SIG-M5 treated with dmso at 0.1 percent for 504 hours (cell line): ENCODE measurements at regions not wholly inside any gene's neighbourhood (a gene's known extent, or its start where the extent isn't known, plus 50 kb on each side); places are given as distances from the start of the nearest gene placed in this dataset.

Source experiments
- DNase-seq: peaks from one replicate; lab custom pipeline; 2025; ENCODE audit not compliant: unreplicated experiment; lab: John Stamatoyannopoulos, UW

- no peak for DNase-seq
Observed at GRCh38 chr11:92812841-92813240, 156.6 kb upstream of the MTNR1B start.

DNA sequence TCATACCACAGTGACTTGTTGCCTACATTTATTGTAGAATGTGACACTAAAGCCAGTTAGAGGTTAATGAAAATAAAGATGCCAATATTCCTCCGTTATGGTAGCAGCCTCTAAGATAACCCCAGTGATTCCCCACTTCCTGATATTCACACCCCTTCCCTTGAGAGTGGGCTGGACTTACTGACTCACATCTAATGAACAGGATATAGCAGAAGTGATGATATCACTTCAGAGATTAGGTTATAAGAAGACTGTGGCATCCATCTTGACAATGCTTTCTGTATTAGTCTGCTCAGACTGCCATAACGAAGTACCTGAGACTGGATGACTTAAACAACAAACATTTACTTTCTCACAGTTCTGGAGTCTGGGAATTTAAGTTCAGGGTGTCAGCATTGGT, 149.6 kb upstream of the MTNR1B start:
- DNase-seq = no peak

DNA sequence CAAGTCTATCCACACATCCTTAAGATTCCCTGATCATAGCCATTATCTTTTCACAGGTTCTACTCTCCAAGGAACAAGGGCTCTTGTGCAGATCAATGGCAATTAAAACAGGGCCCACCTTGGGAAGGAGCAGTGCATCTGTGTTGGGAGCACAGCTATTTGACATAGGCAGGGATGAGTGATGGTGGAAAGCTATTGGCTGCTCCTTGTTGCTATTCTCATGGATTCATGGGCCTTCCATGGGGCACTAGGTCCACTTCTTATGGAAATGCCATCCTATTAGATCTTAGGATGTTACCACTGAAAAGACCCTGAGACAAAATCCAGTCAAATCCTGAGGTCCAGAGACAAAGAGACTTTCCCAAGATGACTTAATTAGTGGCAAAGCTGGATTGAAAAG, 148.6 kb upstream of the MTNR1B start:
- DNase-seq = no peak

DNA sequence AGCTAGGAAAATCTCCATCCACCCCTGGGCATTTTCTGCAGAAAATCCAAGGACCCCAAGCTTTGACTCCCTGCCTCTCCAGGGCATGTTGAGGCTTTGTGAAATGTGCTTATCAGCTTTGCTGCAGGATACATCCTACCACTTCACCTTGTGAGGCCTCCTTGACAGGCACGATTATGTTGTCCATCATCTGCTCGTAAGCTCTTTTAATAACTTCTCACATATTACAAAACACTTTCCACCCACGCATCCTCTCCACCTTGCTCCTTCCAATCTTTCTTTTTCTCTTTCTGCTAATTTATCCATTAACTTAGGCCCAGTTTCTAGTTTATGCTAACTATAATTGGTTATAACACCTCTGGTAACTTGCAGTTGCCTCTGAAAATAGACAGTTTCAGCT, 147.0 kb upstream of the MTNR1B start:
- DNase-seq = no peak

GRCh38 chr11:92826136-92826535, 143.3 kb upstream of the MTNR1B start:
- DNase-seq = no peak

GRCh38 chr11:92826603-92827002, 142.8 kb upstream of the MTNR1B start:
- DNase-seq = no peak

DNA sequence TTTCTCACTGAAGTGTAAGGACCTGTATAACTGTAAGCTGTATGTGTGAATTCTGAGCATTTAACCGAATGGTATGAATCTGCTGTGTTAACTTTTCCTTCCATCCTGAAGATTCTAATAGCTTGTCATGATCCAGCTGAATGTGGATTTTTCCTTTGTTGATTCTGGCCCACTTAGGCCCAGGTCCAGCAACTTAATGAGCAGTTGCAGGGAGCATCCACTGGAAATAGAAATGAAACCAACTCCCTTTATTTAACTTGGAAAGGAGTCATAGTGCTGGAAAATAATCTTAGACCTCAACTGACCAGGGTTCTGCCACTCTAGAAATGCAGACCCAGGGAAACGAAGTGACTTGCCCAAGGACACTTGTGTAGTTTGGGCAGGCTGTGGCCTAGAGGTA, 142.3 kb upstream of the MTNR1B start:
- no peak for DNase-seq

DNA sequence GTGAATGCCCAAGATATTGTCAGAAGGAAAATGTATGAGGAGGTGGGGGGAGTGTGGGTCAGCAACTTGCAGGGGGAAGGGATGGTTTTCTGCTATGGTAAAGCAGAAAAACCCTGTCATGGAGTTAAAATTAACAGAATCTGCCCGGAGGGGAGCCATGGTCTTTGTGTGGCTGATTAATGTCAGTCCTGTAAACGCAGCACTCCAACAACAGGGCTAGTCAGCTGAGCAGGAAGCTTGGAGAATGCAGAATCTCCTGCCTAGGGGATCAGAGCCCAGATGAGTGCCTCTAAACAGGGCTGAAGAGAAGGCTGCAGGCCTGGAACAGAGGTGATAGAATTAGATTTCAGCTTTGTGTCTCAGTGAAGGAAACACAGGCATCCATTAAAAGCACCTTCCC, 140.9 kb upstream of the MTNR1B start:
- DNase-seq = no peak

GRCh38 chr11:92829121-92829520, 140.3 kb upstream of the MTNR1B start:
- no peak for DNase-seq

- DNase-seq = no peak
Observed at GRCh38 chr11:92829671-92830070, 139.8 kb upstream of the MTNR1B start.

GRCh38 chr11:92830377-92831155, 138.9 kb upstream of the MTNR1B start:
- DNase-seq = no peak

DNA sequence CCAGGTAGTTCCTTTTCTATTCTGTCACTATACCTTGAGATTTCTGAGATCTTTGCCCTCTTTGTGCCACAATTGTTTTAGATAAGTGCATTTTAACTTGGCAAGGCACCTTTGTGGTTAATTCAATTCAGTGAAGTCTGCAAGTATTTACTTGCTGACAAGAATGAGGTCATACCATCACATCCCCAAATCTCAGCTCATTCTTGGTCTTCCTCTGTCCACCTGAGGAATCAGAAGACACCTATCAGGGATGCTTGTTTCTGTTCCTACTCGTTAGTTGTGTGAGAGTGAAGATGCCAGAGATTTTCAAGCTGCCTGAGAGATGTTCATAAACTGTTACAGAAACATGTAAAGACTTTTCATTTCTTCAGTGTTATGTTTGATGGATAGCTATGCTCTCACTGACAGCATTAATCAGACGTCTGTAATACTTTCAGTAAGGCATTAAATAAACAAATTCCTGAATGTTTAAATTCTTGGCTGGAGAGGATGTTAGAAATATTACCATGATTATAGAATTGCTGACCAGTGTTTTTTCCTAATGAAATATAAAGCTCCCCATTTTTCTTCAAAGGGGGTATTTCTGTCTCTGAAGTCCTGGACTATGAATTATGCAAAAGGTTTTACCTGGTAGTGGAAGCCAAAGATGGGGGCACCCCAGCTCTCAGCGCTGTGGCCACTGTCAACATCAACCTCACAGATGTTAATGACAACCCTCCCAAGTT, 135.0 kb upstream of the MTNR1B start:
- no peak for DNase-seq

DNA sequence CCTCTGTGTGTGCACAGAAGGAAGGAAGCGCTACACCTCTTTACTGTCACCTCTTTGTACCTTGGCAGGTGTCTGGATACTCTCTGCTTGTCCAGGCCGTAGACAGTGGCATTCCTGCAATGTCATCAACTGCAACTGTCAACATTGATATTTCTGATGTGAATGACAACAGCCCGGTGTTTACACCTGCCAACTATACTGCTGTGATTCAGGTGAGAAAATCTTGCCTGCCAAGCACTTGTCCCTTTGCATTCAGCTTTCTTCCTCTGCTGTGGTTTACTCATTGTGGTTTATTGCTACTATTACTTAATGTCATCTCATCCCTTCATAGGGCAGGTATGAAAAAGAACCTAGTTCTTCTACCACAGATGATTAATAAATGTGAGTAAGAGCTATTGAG, 131.9 kb upstream of the MTNR1B start:
- DNase-seq = no peak

DNA sequence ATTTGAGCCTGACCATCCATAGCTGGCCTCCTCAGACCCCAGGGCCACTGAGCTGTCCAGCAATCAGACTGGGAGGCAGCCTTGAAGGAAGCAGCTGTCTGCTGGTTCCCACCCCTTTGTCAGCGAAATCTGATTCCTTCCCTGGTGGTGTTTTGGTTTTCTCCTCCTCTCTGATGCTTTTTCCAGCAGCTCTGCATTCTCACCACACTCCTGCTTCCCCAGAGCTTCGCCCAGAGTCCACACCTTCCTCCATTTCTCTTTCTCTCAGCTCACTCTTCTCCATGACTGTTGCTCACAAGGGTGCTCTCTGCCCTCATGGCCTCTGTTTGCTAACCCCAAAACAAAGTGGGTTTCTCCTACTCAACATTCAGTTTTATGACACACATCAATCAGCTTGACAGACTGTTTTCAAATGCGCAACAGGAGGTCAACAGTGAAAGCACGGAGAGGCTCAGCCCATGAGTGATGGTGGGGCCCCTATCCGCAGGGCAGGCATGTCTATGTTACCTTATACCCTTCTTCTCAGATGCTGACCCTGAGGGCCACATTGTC, 130.6 kb upstream of the MTNR1B start:
- no peak for DNase-seq

DNA sequence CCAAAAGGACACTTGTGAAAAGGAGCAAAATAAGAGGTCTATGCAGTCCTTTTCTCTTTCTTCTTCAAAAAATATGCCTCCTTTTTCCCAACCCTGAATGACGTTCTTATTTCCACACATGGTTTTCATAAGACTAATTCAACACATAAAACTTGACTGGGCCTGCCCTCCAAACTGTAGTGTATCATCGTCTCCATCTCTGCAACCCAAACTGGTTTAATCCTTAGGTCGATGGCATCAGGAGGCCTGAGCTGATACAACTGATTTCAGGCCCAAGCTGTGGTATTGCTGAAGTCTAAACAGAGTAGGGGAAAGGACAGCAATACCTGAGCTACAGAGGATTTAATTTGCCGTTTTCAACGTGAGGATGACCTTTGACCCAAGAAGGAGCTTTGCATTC, 130.0 kb upstream of the MTNR1B start:
- DNase-seq = no peak

GRCh38 chr11:92841719-92842118, 127.7 kb upstream of the MTNR1B start:
- no peak for DNase-seq

GRCh38 chr11:92843455-92843854, 126.0 kb upstream of the MTNR1B start:
- no peak for DNase-seq

GRCh38 chr11:92844197-92844596, 125.3 kb upstream of the MTNR1B start:
- DNase-seq = no peak

DNA sequence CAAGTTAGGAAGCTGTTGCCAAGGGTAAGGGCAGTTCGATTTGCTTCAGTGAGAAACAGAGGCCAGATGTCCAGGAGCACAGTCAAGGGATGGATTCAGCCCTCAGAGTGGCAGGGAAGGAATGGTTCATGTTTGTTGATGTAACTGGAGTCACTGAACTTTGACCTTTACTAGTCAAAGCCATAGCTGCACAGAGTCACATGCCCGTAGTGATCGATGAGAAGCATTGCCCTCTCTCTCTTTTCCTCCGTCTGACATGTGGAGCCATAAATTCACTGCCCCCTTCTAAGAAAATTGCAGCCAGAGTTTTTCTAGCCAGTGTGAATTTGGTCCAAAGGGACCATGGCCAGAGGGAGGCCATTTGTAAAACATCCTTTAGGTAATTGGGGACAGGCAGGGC, 124.1 kb upstream of the MTNR1B start:
- no peak for DNase-seq

DNA sequence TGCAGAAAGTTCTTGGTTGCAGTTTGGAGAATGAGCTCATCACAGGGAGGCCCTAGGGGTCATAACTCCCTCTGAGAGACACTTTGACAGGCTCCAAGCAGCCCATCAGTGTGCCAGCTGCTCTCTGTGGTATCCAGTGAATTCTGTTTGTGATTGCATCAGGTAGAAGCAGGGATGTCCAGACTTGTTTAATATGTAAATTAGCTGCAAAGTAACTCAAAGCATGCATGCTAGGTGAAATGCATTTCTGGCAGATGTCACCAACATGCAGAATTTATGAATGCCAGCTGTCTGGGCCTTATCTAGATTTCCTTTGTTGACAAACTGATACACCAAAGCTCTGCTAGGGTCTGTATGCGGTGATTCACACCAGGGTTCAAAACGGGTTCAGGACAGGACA, 123.6 kb upstream of the MTNR1B start:
- no peak for DNase-seq

- DNase-seq = no peak
Observed at GRCh38 chr11:92846491-92847125, 122.8 kb upstream of the MTNR1B start.

DNA sequence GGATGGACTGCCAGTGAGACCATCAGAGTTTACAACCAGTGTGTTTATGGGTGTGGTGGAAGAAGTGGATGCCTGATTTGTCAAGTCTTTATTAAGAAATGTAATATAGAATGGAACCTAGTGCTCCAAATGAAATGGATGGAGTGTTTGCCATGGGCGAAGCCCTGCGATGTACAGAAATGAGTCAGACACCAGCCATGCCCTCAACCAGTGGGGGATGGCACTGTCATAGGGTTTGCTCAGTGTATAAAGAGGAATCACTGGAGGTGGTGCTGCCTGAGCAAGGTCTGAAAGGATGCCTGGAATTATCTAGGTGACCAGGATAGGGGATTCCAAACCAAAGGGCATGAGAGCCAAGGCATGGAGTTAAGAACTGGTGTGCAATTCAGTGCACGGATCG, 120.9 kb upstream of the MTNR1B start:
- DNase-seq = no peak
